Hematopoietic multipotent progenitor cell (in vitro differentiated cells): ENCODE measurements at regions not wholly inside any gene's neighbourhood (a gene's known extent, or its start where the extent isn't known, plus 50 kb on each side); places are given as distances from the start of the nearest gene placed in this dataset.

Experiments used
- DNase-seq, 3 donors: peaks; one replicate each; pipeline ENCODE4 v3.0.0-alpha.2; 2011 to 2015; ENCODE audit warnings: low read depth in 2 of 3, low spot score in 2 of 3

GRCh38 chr11:116176484-116177005, 596.2 kb downstream of the BUD13 start:
- DNase-seq: no peak

GRCh38 chr11:116175707-116176106, 597.1 kb downstream of the BUD13 start:
- no peak for DNase-seq

- no peak for DNase-seq
These were observed 598.6 kb downstream of the BUD13 start for GRCh38 chr11:116173941-116174911.

- DNase-seq: no peak
These were observed 599.3 kb downstream of the BUD13 start for GRCh38 chr11:116173506-116173905.

- DNase-seq: no peak
These were observed 599.9 kb downstream of the BUD13 start for GRCh38 chr11:116172851-116173250.

- no peak for DNase-seq
These were observed 600.6 kb downstream of the BUD13 start for GRCh38 chr11:116172156-116172555.

- DNase-seq: no peak
These were observed 601.3 kb downstream of the BUD13 start for GRCh38 chr11:116171271-116172140.

GRCh38 chr11:116170526-116171120, 602.2 kb downstream of the BUD13 start:
- no peak for DNase-seq

GRCh38 chr11:116169776-116170175, 603.0 kb downstream of the BUD13 start:
- no peak for DNase-seq

- DNase-seq: no peak
These were observed 604.4 kb downstream of the BUD13 start for GRCh38 chr11:116168459-116168787.

- DNase-seq: no peak
These were observed 604.9 kb downstream of the BUD13 start for GRCh38 chr11:116167706-116168458.

GRCh38 chr11:116166573-116167465, 606.0 kb downstream of the BUD13 start:
- DNase-seq: no peak

GRCh38 chr11:116164843-116165242, 607.9 kb downstream of the BUD13 start:
- DNase-seq: no peak

GRCh38 chr11:116162886-116163230, 609.9 kb downstream of the BUD13 start:
- no peak for DNase-seq

GRCh38 chr11:116162086-116162885, 610.5 kb downstream of the BUD13 start:
- no peak for DNase-seq

- DNase-seq: no peak
These were observed 624.1 kb downstream of the BUD13 start for GRCh38 chr11:116148645-116149044.

GRCh38 chr11:116148056-116148455, 624.7 kb downstream of the BUD13 start:
- DNase-seq: no peak

GRCh38 chr11:116145187-116145865, 627.5 kb downstream of the BUD13 start:
- no peak for DNase-seq
